ENCODE measurements at regions not wholly inside any gene's neighbourhood (a gene's known extent, or its start where the extent isn't known, plus 50 kb on each side); places are given as distances from the start of the nearest gene placed in this dataset.

GRCh38 chr9:81058782-81059181, 630.6 kb downstream of the TLE1 start:
- Histone ChIP-seq H4K20me1 (replicated peaks in 1 of 2; ENCODE audit: control insufficient read depth in 1 of 2, insufficient read depth in 2 of 2, low read length in 2 of 2) (no peaks in the 10 kb centered on the region), H2BK120ac (replicated peaks; ENCODE audit: low read depth, low read length) (no peak overlapping the region), H4K8ac (ENCODE audit: extremely low read depth, insufficient read depth, low read length) (no peak overlapping the region), H3K4me3 (ENCODE audit: extremely low read depth in 1 of 4, insufficient read depth in 2 of 4, low read depth in 3 of 4, low read length in 4 of 4) (no peak overlapping the region), H3K4ac (replicated peaks; ENCODE audit: insufficient read length, low read depth, low read length) (no peak overlapping the region), H2BK5ac (ENCODE audit: low read depth, low read length) (no peak overlapping the region), H3K23me2 (ENCODE audit: low read depth, low read length) (no peaks in the 10 kb centered on the region), H3K14ac (ENCODE audit: insufficient read length) (no peak overlapping the region), H2AK5ac (ENCODE audit: low read depth, low read length) (no peak overlapping the region), H3K9me3 (ENCODE audit: insufficient read depth in 2 of 2, low read depth in 1 of 2, low read length in 1 of 2) (peaks cover 11 to 12% of the 10 kb centered on the region in 2 experiments; a peak in 3 of 4 replicates), H2BK20ac (ENCODE audit: low read length) (no peak overlapping the region), H3K27me3 (replicated peaks in 1 of 4; ENCODE audit: control insufficient read depth in 3 of 4, extremely low read depth in 1 of 4, insufficient read depth in 3 of 4, low read length in 3 of 4) (no peaks in the 10 kb centered on the region), H2AFZ (ENCODE audit: low read length) (no peak overlapping the region), H3K56ac (replicated peaks; ENCODE audit: insufficient read length, low read depth, low read length) (no peak overlapping the region), H4K5ac (ENCODE audit: insufficient read length, low read depth, low read length) (no peak overlapping the region), H3K27ac (ENCODE audit: low read depth, low read length) (no peak overlapping the region), H3K9ac (replicated peaks in 1 of 4; ENCODE audit: extremely low read depth in 1 of 4, low read depth in 3 of 4, low read length in 3 of 4) (no peak overlapping the region), H2BK12ac (ENCODE audit: low read depth, low read length) (no peak overlapping the region), H3K79me2 (ENCODE audit: control insufficient read depth in 1 of 2, insufficient read depth in 2 of 2, low read length in 2 of 2) (no peaks in the 10 kb centered on the region), H4K91ac (replicated peaks; ENCODE audit: insufficient read length, low read length) (no peak overlapping the region), H3K4me1 (replicated peaks in 1 of 4; ENCODE audit: control insufficient read depth in 3 of 4, insufficient read depth in 4 of 4, low read length in 3 of 4) (no peaks in the 10 kb centered on the region), H3K4me2 (ENCODE audit: insufficient read depth in 1 of 2, low read depth in 2 of 2, low read length in 2 of 2) (no peak overlapping the region), H3K18ac (ENCODE audit: extremely low read depth, low read length) (no peak overlapping the region), H3K23ac (ENCODE audit: insufficient read length) (no peak overlapping the region), H3K36me3 (ENCODE audit: control insufficient read depth in 2 of 4, insufficient read depth in 4 of 4, low read length in 3 of 4) (no peaks in the 10 kb centered on the region), H2BK15ac (ENCODE audit: low read length) (no peak overlapping the region), H3K79me1 (ENCODE audit: low read depth, low read length) (no peaks in the 10 kb centered on the region)
- ChIA-PET CTCF (ENCODE audit: partially characterized antibody) (interaction anchor here (1.4 kb wide), 1 partner anchor 11 kb away, joined by 4 read pairs; no protein-coding TSS in a partner anchor), POLR2A (ENCODE audit: partially characterized antibody) (no interaction called here)
- no peak for DNase-seq (ENCODE audit: low read depth in 1 of 2, low spot score in 2 of 2)
- no peak for FAIRE-seq
- no peak for TF ChIP-seq FOSL1 (IDR thresholded peaks at IDR 0.05; ENCODE audit: insufficient read depth, low read depth, low read length)
- WGBS, 2 experiments (ENCODE audit: extremely low coverage in 1 of 2, insufficient coverage in 1 of 2, insufficient read length in 1 of 2, insufficient replicate concordance in 2 of 2, low coverage in 1 of 2, low lambda C conversion rate in 2 of 2, missing lambda C conversion rate in 1 of 2): 87% methylated on average over 2 of the region's 2 CpGs; no CpG with 5 or more reads in 1 of the 2 experiments
